Left lung (tissue), 4 donors: ENCODE measurements at regions not wholly inside any gene's neighbourhood (a gene's known extent, or its start where the extent isn't known, plus 50 kb on each side); places are given as distances from the start of the nearest gene placed in this dataset.
A peak's percentile ranks its signal among the peaks of the same experiment; 100 is the strongest.

Source experiments
- ATAC-seq: fragments of 200-7000 bp; cut with Tn5 transposase; one replicate; pipeline ENCODE4 v1.9.1; 2020; ENCODE audit warnings: moderate library complexity
- DNase-seq, 4 donors: peaks; one replicate each; pipeline ENCODE4 v3.0.0-alpha.2; 2013 to 2020
- H3K27ac ChIP-seq, 2 donors: fragments of 200-600 bp; sonication (generic) in 1 of 2; one replicate each; pipeline versions ENCODE4 v1.5.0 to v1.8.0; 2020 to 2021
- H3K27me3 ChIP-seq, 2 donors: fragments of 200-600 bp; sonication (generic) in 1 of 2; one replicate each; pipeline versions ENCODE4 v1.5.0 to v1.8.0; 2020 to 2021
- H3K36me3 ChIP-seq, 2 donors: fragments of 200-600 bp; sonication (generic) in 1 of 2; one replicate each; pipeline versions ENCODE4 v1.5.0 to v1.8.0; 2020 to 2021
- H3K4me1 ChIP-seq, 2 donors: fragments of 200-600 bp; one replicate each; pipeline ENCODE4 v1.8.0; 2021
- H3K4me3 ChIP-seq, 2 donors: fragments of 200-600 bp; sonication (generic) in 1 of 2; one replicate each; pipeline versions ENCODE4 v1.5.0 to v1.8.0; 2020 to 2021; ENCODE audit warnings: mild to moderate bottlenecking in 1 of 2
- H3K9me3 ChIP-seq, 2 donors: fragments of 200-600 bp; sonication (generic) in 1 of 2; one replicate each; pipeline versions ENCODE4 v1.5.0 to v1.8.0; 2020 to 2021
- intact Hi-C, 2 donors: fragments of 100-400 bp; cut with DNase I; formaldehyde crosslinking; loops; one replicate each; pipeline versions ENCODE4 v1.11.2 to v1.14.2; 2022
- TF ChIP-seq, protein P1 (sequence below), 2 donors: fragments of 200-600 bp; sonication (generic) in 1 of 2; IDR thresholded peaks; one replicate each; pipeline versions ENCODE4 v1.5.0 to v1.8.0; 2021; ENCODE audit warnings: antibody characterized with exemption in 2 of 2
- donor health status: DM: no; HTN: yes; CAD: no.
- donor health status: DM: no; HTN: no; CAD: no.

DNA sequence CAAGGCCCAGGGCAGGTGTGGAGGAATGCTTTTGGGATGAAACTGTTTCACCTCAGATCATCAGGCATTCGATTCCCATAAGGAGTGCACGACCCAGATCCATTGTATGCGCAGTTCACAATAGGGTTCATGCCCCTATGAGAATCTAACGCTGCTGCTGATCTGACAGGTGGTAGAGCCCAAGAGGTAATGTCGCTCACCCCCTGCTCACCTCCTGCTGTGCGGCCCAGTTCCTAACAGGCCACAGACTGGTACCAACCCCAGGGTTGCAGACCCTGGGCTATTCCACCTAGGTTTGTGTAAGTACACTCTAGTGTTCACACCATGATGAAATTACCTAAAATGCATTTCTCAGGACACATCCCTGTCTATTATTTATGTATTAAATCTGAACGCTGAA lies 72.5 kb downstream of the COPS8 start:
- intact Hi-C loops: no loop called here
- ATAC-seq (no peak), DNase-seq (no peak)
- Histone ChIP-seq H3K9me3 (no peaks in the 10 kb centered on the region), H3K4me1 (peaks cover 4 to 7% of the 10 kb centered on the region in 2 donors), H3K27ac (no peak overlapping the region), H3K36me3 (no peaks in the 10 kb centered on the region), H3K4me3 (no peak overlapping the region), H3K27me3 (peaks cover 0 to 17% of the 10 kb centered on the region in 2 donors)
- TF ChIP-seq, protein P1, sequence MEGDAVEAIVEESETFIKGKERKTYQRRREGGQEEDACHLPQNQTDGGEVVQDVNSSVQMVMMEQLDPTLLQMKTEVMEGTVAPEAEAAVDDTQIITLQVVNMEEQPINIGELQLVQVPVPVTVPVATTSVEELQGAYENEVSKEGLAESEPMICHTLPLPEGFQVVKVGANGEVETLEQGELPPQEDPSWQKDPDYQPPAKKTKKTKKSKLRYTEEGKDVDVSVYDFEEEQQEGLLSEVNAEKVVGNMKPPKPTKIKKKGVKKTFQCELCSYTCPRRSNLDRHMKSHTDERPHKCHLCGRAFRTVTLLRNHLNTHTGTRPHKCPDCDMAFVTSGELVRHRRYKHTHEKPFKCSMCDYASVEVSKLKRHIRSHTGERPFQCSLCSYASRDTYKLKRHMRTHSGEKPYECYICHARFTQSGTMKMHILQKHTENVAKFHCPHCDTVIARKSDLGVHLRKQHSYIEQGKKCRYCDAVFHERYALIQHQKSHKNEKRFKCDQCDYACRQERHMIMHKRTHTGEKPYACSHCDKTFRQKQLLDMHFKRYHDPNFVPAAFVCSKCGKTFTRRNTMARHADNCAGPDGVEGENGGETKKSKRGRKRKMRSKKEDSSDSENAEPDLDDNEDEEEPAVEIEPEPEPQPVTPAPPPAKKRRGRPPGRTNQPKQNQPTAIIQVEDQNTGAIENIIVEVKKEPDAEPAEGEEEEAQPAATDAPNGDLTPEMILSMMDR (IDR thresholded peaks at IDR 0.05): no peak

DNA sequence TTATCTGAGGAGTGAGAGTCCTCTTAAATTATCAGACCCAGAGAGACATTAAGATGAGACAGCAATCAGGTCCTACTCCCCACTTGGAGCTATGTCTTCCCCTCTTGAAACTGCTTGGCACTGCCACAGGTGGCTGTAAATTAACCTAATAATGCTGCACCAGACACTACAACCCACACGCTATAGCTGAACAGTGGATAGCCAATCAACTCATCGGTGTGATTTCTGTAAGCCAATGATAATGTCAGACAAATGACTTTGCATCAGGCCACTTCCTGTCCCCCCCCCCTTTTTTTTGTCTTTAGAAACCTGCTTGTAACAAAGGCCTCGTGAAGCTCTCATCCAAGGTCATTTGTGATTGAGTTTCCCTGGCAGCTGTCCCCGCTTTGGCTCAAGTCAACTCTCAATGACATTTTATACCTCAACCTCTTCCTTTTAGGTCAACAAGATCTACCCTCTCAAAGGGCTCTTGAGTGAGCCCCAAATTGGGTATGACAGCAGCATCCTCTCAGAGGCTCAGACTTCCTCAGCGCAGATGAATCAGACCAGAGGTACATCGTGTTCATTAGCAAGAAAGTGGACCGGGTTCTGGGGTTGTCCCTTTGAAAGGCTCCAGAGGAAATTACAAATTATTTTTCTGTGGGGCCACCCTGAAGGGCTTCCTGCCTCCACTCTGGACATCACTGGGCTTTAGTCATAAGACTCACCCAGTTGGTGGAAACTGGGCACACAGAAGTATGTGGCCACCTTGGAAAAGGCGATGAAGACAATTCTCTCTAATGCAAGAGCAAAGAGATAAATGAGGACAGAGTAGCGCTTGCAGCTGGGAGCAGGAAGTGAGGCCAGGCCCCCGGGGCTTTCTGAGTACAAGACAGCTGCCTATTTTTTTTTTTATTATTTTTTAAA lies 73.6 kb downstream of the COPS8 start:
- Histone ChIP-seq H3K27ac (no peak overlapping the region), H3K36me3 (no peaks in the 10 kb centered on the region)
- TF ChIP-seq, protein P1 (IDR thresholded peaks at IDR 0.05): no peak

DNA sequence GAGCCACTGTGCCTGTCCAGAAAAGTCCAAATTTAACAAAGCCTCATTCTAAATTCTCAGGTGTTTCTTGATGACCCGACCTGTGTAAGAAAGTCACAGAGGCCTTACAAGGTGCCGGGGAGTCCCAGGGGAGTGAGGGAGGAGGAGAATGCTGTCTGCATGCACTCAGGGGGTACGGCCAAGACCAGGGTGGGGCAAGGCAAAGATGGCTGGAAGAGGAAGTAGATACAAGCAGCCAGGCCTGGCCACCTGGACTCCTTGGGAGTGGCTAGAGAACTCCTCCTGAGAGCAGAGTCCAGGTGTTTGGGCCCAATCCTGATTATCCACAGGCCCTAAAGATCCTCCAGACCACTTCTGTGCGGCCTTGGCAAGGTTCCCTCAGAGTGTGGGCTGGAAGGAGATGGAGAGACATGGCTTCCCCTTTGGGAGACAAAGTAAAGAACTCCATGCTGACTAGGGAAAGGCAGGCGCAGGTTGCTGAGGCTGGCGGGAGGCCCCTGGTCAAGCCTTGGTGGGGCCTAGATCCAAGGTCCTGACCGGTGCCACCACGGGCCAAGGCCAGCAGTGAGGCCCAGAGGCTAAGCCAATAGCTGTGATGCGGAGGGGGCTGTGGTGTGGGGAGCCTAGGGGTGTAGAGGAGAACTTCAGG lies 74.7 kb downstream of the COPS8 start:
- TF ChIP-seq, protein P1 (IDR thresholded peaks at IDR 0.05): no peak
- Histone ChIP-seq H3K4me3 (no peak overlapping the region), H3K27ac (peak overlapping the region in 1 of 2 donors; percentile 68), H3K9me3 (no peaks in the 10 kb centered on the region), H3K36me3 (no peaks in the 10 kb centered on the region), H3K27me3 (peaks cover 0 to 17% of the 10 kb centered on the region in 2 donors), H3K4me1 (peaks cover 4 to 7% of the 10 kb centered on the region in 2 donors)
- intact Hi-C loops: no loop called here
- no peak for DNase-seq
- ATAC-seq: no peak

More for the DNA sequence above, 73.6 kb downstream of the COPS8 start:
- Histone ChIP-seq H3K4me1 (peaks cover 4 to 7% of the 10 kb centered on the region in 2 donors), H3K27me3 (peaks cover 0 to 17% of the 10 kb centered on the region in 2 donors), H3K9me3 (no peaks in the 10 kb centered on the region), H3K4me3 (no peak overlapping the region)
- DNase-seq (no peak), ATAC-seq (no peak)
- intact Hi-C loops: no loop called here

DNA sequence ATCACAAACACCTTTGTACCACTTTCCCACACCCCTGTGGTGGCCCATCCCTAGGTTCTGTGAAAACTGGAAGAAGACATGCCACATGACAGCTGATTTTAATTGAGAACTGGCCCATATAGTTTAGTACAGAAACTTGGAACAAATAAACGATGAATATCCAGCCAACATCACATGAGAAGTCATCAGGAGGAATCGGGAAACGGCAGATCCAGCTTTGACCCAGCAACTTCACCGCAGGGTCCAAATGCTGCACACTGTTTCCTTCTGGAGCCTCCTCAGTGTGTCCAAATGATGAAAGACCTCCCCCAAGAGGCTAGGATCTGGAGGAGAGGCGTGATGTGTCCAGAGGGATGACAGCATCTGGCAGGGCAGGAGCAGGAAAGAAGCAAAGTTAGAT lies 75.5 kb downstream of the COPS8 start:
- Histone ChIP-seq H3K4me3 (no peak overlapping the region), H3K36me3 (no peaks in the 10 kb centered on the region), H3K27me3 (peaks cover 0 to 11% of the 10 kb centered on the region in 2 donors), H3K9me3 (no peaks in the 10 kb centered on the region), H3K4me1 (peaks cover 1 to 4% of the 10 kb centered on the region in 2 donors), H3K27ac (peak overlapping the region in 1 of 2 donors; percentile 68)
- ATAC-seq (peak; percentile 37), DNase-seq (peak in 1 of 4 donors; percentile 41)
- intact Hi-C loops: no loop called here
- TF ChIP-seq, protein P1 (IDR thresholded peaks at IDR 0.05): no peak

DNA sequence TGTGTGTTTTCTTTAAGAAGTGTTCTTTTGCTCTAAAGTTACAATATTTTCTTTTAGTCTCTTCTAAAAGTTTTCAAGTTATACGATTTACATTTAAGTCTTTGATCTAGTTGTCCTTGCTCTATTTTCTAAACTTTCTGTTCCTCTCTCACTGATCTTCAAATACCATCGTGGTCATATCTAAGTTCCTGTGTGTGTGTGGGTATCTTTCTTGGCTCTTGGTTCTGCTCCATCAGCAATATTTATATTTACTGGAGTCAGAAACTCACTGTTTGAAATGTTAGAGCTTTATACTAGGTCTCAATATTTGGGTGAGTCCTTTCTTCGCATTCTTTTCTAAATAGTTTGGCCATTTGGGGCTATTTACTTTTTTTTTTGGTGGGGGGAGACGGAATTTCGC lies 77.3 kb downstream of the COPS8 start:
- peaks cover 0 to 4% of the 10 kb centered on the region in 2 donors for H3K4me1 ChIP-seq

More for the DNA sequence above, 77.3 kb downstream of the COPS8 start:
- no peak for DNase-seq
- intact Hi-C loops: no loop called here
- no peak for ATAC-seq
- Histone ChIP-seq H3K4me3 (no peak overlapping the region), H3K9me3 (no peaks in the 10 kb centered on the region), H3K27me3 (no peaks in the 10 kb centered on the region), H3K36me3 (no peaks in the 10 kb centered on the region), H3K27ac (no peak overlapping the region)
- TF ChIP-seq, protein P1 (IDR thresholded peaks at IDR 0.05): no peak
